Right atrium auricular region (tissue), 2 donors: ENCODE measurements at regions not wholly inside any gene's neighbourhood (a gene's known extent, or its start where the extent isn't known, plus 50 kb on each side); places are given as distances from the start of the nearest gene placed in this dataset.
"Not testable (repeated sequence)": the region's sequence is repeated elsewhere in the genome, so short reads cannot be mapped to it uniquely, and the experiment has no call there.

Experiments used
- DNase-seq: peaks from one replicate; pipeline ENCODE4 v3.0.0-alpha.2; 2019; ENCODE audit warnings: low spot score
- H3K27ac ChIP-seq, 2 donors: fragments of 200-600 bp; sonication (generic); 1 replicate in 1 of 2; 2 replicates in 1 of 2; pipeline ENCODE4 v1.5.1; 2016 to 2019
- H3K27me3 ChIP-seq, 2 donors: fragments of 200-600 bp; sonication (generic); one replicate each; pipeline versions ENCODE4 v1.5.1 to v1.6.0; 2017 to 2019
- H3K36me3 ChIP-seq: fragments of 200-600 bp; sonication (generic); one replicate; pipeline ENCODE4 v1.5.1; 2016
- H3K4me1 ChIP-seq, 2 donors: fragments of 200-600 bp; sonication (generic); one replicate each; pipeline versions ENCODE4 v1.5.1 to v1.6.0; 2017 to 2019
- H3K4me3 ChIP-seq, 2 donors: fragments of 200-600 bp; sonication (generic); 1 replicate in 1 of 2; 2 replicates in 1 of 2; pipeline ENCODE4 v1.5.1; 2017 to 2019; ENCODE audit warnings: mild to moderate bottlenecking in 1 of 2, moderate library complexity in 1 of 2
- H3K9me3 ChIP-seq, 2 donors: fragments of 200-600 bp; sonication (generic); one replicate each; pipeline ENCODE4 v1.5.1; 2019
- TF ChIP-seq, protein P1 (sequence below), 2 donors: fragments of 200-600 bp; sonication (generic); IDR thresholded peaks; one replicate each; pipeline ENCODE4 v1.5.1; 2019; ENCODE audit warnings: antibody characterized with exemption in 2 of 2

DNA sequence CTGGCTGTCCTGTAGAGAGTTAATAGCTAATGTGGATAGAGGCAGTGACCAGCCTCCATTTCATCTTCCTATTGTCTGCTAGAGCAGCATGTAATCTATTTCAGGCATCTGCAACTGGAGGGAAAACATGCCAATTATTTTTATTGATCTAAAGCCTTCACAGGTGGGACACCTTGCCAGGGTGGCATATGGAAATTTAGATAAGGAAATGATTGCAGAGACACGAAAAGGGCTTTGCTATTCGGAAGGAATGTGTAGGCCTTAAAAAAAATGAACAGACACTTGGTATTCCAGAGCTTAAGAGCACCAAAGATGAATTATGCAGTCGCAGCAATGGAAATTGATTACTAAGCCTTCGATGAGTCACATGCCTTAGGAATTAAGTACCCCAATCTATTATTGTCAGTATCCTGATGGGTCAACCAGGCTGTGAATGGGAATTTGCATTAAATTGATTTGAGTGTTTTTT, 454.7 kb downstream of the SQOR start:
- no peaks in the 10 kb centered on the region for H3K27me3 ChIP-seq
- H3K4me3 ChIP-seq, result no peak overlapping the region
- no peaks in the 10 kb centered on the region for H3K36me3 ChIP-seq
- H3K9me3 ChIP-seq, result no peaks in the 10 kb centered on the region
- no peak overlapping the region for H3K27ac ChIP-seq
- DNase-seq, result no peak
- TF ChIP-seq, protein P1, sequence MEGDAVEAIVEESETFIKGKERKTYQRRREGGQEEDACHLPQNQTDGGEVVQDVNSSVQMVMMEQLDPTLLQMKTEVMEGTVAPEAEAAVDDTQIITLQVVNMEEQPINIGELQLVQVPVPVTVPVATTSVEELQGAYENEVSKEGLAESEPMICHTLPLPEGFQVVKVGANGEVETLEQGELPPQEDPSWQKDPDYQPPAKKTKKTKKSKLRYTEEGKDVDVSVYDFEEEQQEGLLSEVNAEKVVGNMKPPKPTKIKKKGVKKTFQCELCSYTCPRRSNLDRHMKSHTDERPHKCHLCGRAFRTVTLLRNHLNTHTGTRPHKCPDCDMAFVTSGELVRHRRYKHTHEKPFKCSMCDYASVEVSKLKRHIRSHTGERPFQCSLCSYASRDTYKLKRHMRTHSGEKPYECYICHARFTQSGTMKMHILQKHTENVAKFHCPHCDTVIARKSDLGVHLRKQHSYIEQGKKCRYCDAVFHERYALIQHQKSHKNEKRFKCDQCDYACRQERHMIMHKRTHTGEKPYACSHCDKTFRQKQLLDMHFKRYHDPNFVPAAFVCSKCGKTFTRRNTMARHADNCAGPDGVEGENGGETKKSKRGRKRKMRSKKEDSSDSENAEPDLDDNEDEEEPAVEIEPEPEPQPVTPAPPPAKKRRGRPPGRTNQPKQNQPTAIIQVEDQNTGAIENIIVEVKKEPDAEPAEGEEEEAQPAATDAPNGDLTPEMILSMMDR (IDR thresholded peaks at IDR 0.05), result no peak
- H3K4me1 ChIP-seq, result no peaks in the 10 kb centered on the region

DNA sequence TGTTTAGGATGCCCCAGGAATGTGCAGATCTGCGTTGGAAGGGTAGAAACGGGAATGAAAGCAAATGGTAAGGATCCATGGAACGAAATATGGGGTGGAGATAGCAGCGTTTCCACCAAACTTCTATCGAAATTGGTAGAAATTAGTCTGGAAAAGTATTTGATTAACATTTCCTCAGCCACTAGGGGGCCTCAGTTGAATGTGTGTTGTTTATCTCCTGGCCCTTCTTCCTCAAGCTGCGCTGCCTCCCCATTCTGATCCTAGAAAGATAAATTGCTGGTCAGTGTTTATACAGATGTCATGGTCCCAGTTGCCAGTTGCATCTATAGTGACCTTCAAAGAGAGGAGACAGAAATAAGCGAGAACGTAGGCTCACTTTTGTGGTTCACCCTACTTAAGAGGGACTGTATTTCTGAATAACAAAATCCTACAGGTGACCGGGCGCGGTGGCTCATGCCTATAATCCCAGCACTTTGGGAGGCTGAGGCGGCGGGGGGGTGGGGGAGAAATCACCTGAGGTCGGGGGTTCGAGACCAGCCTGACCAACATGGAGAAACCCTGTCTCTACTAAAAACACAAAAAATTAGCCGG, 457.1 kb downstream of the SQOR start:
- TF ChIP-seq, protein P1 (IDR thresholded peaks at IDR 0.05), result peak; percentile 23 to 58
- DNase-seq, result no peak
- Histone ChIP-seq H3K36me3 (no peaks in the 10 kb centered on the region), H3K27ac (no peak overlapping the region), H3K4me1 (no peaks in the 10 kb centered on the region), H3K27me3 (no peaks in the 10 kb centered on the region), H3K9me3 (no peaks in the 10 kb centered on the region), H3K4me3 (no peak overlapping the region)

DNA sequence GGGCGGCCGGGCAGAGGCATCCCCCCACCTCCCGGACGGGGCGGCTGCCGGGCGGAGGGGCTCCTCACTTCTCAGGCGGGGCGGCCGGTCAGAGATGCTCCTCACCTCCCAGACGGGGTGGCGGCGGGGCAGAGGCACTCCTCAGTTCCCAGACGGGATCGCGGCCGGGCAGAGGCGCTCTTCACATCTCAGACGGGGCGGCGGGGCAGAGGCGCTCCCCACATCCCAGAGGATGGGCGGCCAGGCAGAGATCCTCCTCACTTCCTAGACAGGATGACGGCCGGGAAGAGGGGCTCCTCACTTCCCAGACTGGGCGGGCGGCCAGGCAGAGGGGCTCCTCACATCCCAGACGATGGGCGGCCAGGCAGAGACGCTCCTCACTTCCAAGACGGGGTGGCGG, 463.2 kb downstream of the SQOR start:
- H3K27me3 ChIP-seq, H3K4me1 ChIP-seq, H3K9me3 ChIP-seq, DNase-seq, H3K36me3 ChIP-seq, H3K4me3 ChIP-seq, H3K27ac ChIP-seq: not testable (repeated sequence)

DNA sequence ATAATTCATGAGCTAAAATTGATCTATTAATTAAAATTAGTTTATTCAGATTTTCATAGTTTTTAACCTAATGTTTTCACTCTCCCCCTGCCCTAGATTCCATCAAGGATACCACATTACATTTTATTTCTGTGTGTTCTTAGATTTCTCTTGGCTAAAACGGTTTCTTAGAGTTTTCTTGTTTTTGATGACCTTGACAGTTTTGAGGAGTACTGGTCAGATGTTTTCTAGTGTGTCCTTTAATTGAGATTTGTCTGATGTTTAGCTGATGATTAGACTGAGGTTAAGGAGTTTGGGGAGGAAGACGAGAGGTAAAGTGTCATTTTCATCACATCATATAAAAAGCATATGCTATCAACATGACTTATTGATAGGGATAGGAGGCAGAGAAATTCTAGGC, 475.9 kb downstream of the SQOR start:
- TF ChIP-seq, protein P1 (IDR thresholded peaks at IDR 0.05), result no peak
- Histone ChIP-seq H3K36me3 (no peaks in the 10 kb centered on the region), H3K27ac (no peak overlapping the region), H3K4me1 (no peaks in the 10 kb centered on the region), H3K27me3 (no peaks in the 10 kb centered on the region), H3K9me3 (no peaks in the 10 kb centered on the region), H3K4me3 (no peak overlapping the region)
- no peak for DNase-seq

DNA sequence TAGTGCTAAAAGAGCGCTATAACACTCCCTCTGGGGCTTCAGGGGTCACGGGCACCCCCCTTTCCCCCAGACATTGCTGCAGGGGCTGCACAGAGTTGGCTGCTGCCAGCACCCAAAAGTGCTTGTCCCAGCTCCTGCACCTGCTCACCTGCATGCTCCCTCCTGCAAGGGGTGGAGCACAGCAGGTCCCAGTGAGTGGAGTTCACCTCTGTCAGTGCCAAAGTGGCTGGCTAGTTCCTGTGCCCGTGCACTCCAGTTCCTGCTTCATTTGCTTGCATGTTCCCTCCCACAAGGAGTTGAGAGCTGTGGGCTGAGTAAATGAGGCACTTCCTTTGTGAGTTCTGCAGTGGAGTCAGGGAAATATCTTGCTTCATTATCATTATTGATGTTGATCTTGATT, 476.9 kb downstream of the SQOR start:
- Histone ChIP-seq H3K36me3 (no peaks in the 10 kb centered on the region), H3K27me3 (no peaks in the 10 kb centered on the region), H3K27ac (no peak overlapping the region), H3K4me1 (no peaks in the 10 kb centered on the region), H3K4me3 (no peak overlapping the region), H3K9me3 (no peaks in the 10 kb centered on the region)
- TF ChIP-seq, protein P1 (IDR thresholded peaks at IDR 0.05), result no peak
- no peak for DNase-seq

DNA sequence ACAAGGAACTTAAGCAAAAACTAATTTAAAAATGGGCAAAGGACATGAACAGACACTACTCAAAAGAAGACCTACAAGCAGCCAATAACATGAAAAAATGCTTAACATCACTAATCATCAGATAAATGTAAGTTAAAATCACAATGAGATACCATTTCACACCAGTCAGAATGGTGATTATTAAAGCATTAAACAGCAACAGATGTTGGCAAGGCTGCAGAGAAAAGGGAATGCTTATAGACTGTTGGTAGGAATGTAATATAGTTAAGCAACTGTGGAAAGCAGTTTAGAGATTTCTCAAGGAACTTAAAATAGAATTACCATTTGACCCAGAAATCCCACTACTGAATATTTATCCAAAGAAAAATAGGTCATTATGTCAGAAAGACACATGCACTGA, 482.2 kb downstream of the SQOR start:
- Histone ChIP-seq H3K36me3 (no peaks in the 10 kb centered on the region), H3K4me1 (no peaks in the 10 kb centered on the region), H3K4me3 (no peak overlapping the region), H3K27ac (no peak overlapping the region), H3K27me3 (no peaks in the 10 kb centered on the region), H3K9me3 (peaks cover 0 to 4% of the 10 kb centered on the region in 2 donors)
- DNase-seq, result no peak
- TF ChIP-seq, protein P1 (IDR thresholded peaks at IDR 0.05), result no peak
